Activated T-helper 17 cell treated with anti-CD3 and anti-CD28 coated beads, Interleukin-2, amount 50 U/mL, for 72 hours (primary cell): ENCODE measurements at regions not wholly inside any gene's neighbourhood (a gene's known extent, or its start where the extent isn't known, plus 50 kb on each side); places are given as distances from the start of the nearest gene placed in this dataset.

Experiments used
- ATAC-seq: fragments of 150-1000 bp; cut with Tn5 transposase; replicated peaks from 2 replicates; pipeline ENCODE4 v1.10.0; 2021; ENCODE audit warnings: mild to moderate bottlenecking, moderate library complexity
- H3K27ac Mint-ChIP-seq: one replicate; pipeline ENCODE4 v1.8.0; 2022; ENCODE audit warnings: mixed read lengths
- H3K27me3 Mint-ChIP-seq: one replicate; pipeline ENCODE4 v1.8.0; 2022; ENCODE audit warnings: mixed read lengths
- H3K36me3 Mint-ChIP-seq: one replicate; pipeline ENCODE4 v1.8.0; 2022; ENCODE audit warnings: low read depth, mild to moderate bottlenecking, mixed read lengths
- H3K4me1 Mint-ChIP-seq: one replicate; pipeline ENCODE4 v1.8.0; 2022; ENCODE audit warnings: mixed read lengths
- H3K4me3 Mint-ChIP-seq: one replicate; pipeline ENCODE4 v1.8.0; 2022; ENCODE audit warnings: mild to moderate bottlenecking, mixed read lengths
- H3K9me3 Mint-ChIP-seq: one replicate; pipeline ENCODE4 v1.8.0; 2022; ENCODE audit warnings: mixed read lengths

DNA sequence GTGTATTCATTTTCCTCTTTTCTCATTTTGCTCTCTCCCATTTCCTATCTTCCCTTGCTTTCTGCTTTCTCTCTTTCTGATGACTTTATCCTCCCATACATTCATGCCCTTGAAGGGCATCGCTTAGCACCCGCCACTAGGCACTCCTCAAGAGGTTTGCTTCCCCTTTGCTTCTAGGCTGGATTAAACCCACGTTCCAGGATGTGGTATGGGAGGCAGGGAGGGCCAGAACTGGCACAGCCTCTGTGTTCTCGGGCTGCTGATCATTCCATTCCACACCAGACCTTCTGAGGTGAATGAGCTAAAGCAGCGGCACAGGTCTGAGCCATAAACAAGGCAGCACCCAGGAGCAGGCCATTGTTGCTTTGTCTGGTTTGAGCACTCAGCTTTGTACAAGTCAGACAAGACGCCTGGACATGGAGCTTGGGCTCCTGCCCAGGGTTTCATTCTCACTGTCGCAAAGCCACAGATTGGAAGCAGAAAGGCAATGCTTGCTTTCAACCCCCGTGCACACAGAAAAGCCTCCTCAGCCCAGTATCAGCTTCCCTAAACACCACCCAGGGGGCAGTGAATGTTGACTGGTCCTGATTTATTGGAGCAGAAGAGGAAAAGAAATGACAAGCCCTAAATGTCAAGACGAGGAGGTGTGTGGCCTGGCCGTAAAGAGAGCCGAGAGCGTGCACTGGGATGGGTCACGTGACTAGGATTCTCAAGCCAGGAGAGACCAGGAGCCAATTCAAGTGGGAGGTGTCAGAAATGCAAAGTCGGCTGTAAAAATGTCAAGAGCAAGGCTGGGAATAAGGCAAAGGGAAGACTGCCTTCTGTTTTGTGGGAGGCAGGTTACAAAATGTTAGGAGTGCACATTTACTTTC is 218.0 kb upstream of the SERP2 start:
- Mint-ChIP-seq H3K36me3 (no peaks in the 10 kb centered on the region), H3K4me1 (no peaks in the 10 kb centered on the region)
- no peak for ATAC-seq

DNA sequence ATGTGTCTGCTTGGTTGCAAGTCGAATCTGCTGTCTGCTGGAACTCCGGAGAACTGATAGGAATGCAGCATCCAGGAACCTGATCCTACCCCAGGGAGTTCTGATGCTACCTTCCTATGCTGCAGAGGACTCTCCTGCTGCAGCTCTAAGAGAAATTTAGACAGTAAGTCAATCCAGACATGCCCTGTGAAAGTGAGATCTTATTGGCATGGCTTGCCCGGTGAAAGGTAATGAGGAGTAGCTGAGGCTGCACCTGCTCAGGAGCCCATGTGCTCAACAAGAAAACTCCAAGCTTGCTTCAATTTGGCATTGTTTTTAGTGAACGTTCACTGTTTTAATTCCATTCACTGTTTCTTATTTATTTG is 217.3 kb upstream of the SERP2 start:
- H3K4me3 Mint-ChIP-seq = no peak overlapping the region
- H3K27me3 Mint-ChIP-seq = peaks cover 6% of the 10 kb centered on the region
- H3K36me3 Mint-ChIP-seq = no peaks in the 10 kb centered on the region
- no peaks in the 10 kb centered on the region for H3K4me1 Mint-ChIP-seq
- H3K27ac Mint-ChIP-seq = no peak overlapping the region
- ATAC-seq = no peak
- peaks cover 6% of the 10 kb centered on the region for H3K9me3 Mint-ChIP-seq

More for the DNA sequence above, 218.0 kb upstream of the SERP2 start:
- Mint-ChIP-seq H3K4me3 (no peak overlapping the region), H3K27me3 (peaks cover 6% of the 10 kb centered on the region), H3K9me3 (peaks cover 6% of the 10 kb centered on the region), H3K27ac (no peak overlapping the region)

DNA sequence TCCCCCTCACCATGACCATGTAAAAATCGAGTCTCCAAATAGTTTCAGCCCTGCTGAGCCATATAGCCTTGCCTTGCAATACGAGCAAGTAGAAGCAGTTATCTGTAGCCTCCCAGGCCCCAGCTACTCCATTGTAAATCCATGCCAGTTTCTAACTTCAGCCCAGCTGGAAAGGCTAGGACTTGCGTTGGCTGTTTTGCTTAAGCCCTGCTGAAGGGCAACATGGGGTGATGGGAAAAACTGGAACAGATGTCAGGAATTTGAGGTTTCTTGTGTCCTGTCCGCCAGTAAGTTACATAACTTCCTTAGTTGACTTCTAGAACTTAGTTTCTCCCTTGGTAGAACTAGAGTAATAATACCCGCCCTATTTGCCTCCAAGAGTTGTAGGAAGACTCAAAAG is 216.0 kb upstream of the SERP2 start:
- no peak for ATAC-seq
- no peaks in the 10 kb centered on the region for H3K4me1 Mint-ChIP-seq
- H3K27ac Mint-ChIP-seq = no peak overlapping the region
- H3K27me3 Mint-ChIP-seq = peaks cover 6% of the 10 kb centered on the region
- no peak overlapping the region for H3K4me3 Mint-ChIP-seq
- no peaks in the 10 kb centered on the region for H3K36me3 Mint-ChIP-seq
- H3K9me3 Mint-ChIP-seq = peaks cover 6% of the 10 kb centered on the region

DNA sequence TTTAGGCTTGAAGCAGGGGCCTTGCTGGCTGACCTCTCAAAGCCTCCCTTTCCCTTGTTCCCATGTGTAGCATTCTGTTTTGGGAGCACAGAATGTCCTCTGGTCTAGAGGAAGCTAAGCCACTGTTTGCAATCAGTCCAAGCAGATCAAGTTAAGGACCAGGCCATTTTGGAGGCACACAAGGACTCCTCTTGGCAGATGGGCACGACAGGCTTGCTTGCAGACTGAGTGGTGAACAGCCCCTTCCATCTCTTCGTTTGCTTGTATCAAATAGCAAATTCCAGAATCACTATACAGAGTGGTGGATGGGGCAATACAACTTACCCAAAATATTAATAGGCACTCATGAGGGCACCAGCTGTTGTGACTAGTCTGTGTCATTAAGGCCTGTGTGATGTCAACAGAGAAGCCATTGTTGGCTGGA is 215.5 kb upstream of the SERP2 start:
- Mint-ChIP-seq H3K4me1 (no peaks in the 10 kb centered on the region), H3K4me3 (no peak overlapping the region)
- ATAC-seq = no peak

DNA sequence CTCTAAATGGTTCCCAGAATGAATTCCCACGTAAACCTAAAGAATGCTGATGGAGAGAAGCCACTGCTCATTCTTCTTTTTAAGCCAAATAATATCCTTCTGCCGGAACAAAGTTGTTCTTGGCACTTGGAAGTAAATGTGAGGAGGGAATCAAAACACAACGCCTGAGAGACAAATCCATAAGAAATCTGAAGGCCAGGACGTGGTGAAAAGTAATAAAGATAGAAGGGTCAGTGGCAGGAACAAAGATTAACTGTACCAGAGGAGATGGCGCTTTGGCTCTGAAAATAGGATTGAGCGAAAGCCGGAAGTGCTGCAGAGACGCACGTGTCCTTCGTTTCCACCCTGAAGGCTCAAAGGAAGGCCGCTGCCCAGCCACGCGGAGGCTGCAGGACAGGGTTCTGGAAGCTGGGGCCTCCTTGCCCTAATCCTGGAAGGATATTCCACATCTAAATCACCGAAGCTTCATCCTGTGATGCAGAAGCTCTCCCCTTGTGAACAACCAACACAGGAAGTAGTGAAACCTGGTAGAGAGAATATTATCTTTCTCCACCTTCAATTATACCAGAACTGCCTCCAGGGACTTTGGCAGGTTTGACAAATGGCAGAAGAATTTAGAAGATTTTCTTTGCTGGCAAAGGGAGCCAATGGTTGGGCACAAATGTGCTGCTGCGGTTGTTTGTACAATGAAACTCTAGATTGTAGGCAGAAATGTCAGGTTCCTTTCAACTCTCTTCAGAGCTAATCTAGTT is 214.6 kb upstream of the SERP2 start:
- Mint-ChIP-seq H3K4me3 (no peak overlapping the region), H3K4me1 (no peaks in the 10 kb centered on the region), H3K27ac (no peak overlapping the region), H3K9me3 (peaks cover 6% of the 10 kb centered on the region), H3K36me3 (no peaks in the 10 kb centered on the region), H3K27me3 (peaks cover 6% of the 10 kb centered on the region)
- ATAC-seq = no peak

More for the DNA sequence above, 215.5 kb upstream of the SERP2 start:
- H3K27me3 Mint-ChIP-seq = peaks cover 6% of the 10 kb centered on the region
- H3K9me3 Mint-ChIP-seq = peaks cover 6% of the 10 kb centered on the region
- no peaks in the 10 kb centered on the region for H3K36me3 Mint-ChIP-seq
- H3K27ac Mint-ChIP-seq = no peak overlapping the region

DNA sequence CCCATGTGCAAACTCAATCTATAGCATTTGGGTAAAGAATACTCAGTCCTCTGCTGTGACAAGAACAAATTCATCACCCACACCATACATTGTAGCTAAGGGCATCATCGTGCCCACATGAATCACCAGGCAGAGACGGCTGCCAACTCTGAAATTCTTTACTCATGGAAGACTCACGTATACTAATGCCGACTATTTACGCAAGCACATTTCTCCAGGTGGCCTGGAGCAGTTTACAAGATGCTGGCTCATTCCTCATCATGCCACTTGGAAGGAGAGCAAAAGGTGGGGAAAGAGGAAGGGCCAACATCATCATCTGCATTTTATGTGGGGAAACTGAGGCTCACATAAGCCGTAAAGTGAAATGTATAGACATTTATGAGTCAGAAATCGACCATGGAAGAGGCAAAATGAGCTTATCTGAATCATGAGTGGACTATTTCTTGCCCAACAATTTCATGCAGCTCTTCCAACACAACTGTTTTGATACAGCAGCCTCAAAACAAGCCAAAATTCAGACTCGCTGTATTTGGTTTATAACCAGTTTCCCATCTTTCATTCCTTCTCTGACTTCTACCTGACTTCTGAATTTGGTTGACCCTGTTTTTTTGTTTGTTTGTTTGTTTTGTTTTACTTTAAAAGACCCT is 213.9 kb upstream of the SERP2 start:
- Mint-ChIP-seq H3K27me3 (peaks cover 6% of the 10 kb centered on the region), H3K36me3 (no peaks in the 10 kb centered on the region)

DNA sequence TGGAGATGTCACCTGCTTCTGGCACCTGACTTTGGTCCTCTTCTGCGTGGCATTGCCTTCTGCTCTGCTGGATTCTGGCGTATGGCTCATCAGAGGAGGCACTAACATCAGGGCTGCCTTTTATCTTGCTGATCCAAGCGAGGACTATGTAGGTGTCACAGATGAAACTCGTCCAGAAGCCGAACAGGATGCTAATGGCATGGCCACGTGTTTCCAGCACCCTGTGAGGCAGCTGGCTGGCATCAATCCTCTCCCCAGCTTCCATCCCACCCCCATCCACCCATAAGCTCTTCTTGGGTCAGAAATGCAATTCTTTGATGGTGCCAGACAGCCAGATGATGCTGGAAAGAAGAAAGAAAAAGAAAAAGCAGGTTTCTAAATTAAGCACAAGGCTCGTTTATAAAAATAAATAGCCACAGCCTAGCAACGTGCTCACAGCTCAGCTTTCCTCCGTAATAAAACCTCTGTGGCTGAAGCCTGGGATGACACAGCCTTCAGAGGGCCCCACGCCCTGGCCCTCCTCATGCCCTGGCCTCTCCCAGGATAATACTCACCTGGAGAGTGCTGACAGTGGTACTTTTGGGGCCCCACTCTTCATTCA is 212.9 kb upstream of the SERP2 start:
- Mint-ChIP-seq H3K27ac (no peak overlapping the region), H3K36me3 (no peaks in the 10 kb centered on the region), H3K4me1 (no peaks in the 10 kb centered on the region), H3K9me3 (peaks cover 6% of the 10 kb centered on the region), H3K4me3 (no peak overlapping the region), H3K27me3 (peaks cover 6% of the 10 kb centered on the region)
- ATAC-seq = peak; percentile 26

More for the DNA sequence above, 213.9 kb upstream of the SERP2 start:
- Mint-ChIP-seq H3K4me3 (no peak overlapping the region), H3K4me1 (no peaks in the 10 kb centered on the region), H3K27ac (no peak overlapping the region), H3K9me3 (peaks cover 6% of the 10 kb centered on the region)
- ATAC-seq = no peak

DNA sequence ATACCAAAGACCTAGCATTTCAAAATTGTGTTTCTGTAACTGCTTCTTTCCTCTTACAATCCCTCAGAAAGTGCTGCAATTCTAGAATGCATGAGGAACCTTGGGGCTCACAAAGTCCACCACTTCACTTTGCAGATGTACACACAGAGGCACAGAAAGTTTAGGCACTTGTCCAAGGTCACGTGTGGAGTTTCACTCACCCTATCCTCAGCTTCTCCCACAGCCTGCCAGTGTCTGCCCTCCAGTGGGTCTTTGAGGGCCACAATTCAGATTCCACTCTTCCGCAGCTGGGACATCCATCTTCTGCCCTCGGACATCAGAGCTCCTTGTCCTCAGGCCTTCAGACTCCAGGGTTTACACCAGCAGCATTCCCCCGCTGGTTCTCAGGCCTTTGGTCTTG is 210.5 kb upstream of the SERP2 start:
- Mint-ChIP-seq H3K27ac (no peak overlapping the region), H3K36me3 (no peaks in the 10 kb centered on the region), H3K4me1 (no peaks in the 10 kb centered on the region), H3K4me3 (no peak overlapping the region), H3K27me3 (peaks cover 6% of the 10 kb centered on the region), H3K9me3 (peaks cover 6% of the 10 kb centered on the region)
- no peak for ATAC-seq

DNA sequence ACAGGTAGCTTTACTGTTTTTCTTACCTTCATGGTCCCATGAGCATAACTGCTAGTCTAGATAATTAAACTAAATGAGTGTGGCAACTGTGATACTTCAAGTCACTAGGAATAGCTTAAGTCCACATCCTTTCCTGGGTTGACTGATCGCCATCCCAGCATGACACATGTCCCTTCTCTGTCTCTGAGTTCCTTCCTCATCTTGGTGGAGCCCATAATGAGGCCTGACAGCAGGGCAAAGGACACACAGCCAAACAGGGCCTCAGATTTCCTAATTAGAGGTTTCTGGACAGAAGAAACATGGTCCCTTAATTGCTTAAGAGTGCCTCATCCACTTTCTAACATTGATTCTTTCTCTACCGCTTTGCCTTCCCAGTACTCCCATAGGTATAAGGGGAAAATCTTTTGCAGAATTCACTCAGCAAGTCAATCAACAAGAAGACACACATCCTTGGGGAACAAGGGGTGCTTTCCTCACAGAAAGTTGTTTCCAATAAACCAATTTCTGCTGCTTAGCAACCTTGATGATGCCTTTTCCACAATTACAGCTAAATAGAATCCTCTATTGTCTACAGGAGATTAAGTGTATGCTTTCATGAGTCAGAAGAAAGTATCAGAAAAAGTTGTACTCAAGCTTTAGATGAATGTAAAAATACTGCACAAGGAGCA is 208.3 kb upstream of the SERP2 start:
- ATAC-seq = no peak
- no peaks in the 10 kb centered on the region for H3K9me3 Mint-ChIP-seq
- no peak overlapping the region for H3K27ac Mint-ChIP-seq
- no peaks in the 10 kb centered on the region for H3K27me3 Mint-ChIP-seq
- H3K36me3 Mint-ChIP-seq = no peaks in the 10 kb centered on the region
- H3K4me1 Mint-ChIP-seq = no peaks in the 10 kb centered on the region
- H3K4me3 Mint-ChIP-seq = no peak overlapping the region

DNA sequence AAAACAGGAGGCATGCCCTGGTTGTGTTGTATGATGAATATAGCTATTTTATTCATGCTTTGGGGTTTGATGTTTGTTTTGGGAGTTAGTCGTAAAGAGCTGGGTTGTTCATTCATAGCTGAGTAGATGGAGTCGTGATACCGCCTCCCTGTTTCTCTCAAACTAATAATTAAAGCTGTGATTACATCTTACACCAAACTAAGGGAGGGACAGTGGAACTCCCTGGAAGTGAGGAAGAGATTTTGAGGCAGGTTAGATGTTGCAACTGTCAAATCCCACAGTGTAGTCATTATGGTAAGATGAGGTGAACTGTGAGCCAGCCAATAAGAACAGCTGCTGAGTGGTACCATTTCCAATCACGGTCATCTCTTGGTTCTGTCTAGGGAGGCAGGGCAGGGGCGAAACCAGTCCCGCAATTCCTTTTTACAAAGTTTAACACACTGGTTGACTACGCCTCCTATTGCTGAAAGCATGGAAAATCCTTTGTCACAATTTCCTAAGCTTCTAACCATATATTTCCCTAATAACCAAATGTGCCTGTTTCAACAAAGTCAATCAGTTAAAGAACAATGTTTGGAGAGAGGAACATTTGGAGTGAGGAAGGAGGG is 207.6 kb upstream of the SERP2 start:
- Mint-ChIP-seq H3K9me3 (no peaks in the 10 kb centered on the region), H3K4me1 (no peaks in the 10 kb centered on the region), H3K4me3 (no peak overlapping the region), H3K27me3 (no peaks in the 10 kb centered on the region), H3K27ac (no peak overlapping the region), H3K36me3 (no peaks in the 10 kb centered on the region)
- ATAC-seq = no peak

DNA sequence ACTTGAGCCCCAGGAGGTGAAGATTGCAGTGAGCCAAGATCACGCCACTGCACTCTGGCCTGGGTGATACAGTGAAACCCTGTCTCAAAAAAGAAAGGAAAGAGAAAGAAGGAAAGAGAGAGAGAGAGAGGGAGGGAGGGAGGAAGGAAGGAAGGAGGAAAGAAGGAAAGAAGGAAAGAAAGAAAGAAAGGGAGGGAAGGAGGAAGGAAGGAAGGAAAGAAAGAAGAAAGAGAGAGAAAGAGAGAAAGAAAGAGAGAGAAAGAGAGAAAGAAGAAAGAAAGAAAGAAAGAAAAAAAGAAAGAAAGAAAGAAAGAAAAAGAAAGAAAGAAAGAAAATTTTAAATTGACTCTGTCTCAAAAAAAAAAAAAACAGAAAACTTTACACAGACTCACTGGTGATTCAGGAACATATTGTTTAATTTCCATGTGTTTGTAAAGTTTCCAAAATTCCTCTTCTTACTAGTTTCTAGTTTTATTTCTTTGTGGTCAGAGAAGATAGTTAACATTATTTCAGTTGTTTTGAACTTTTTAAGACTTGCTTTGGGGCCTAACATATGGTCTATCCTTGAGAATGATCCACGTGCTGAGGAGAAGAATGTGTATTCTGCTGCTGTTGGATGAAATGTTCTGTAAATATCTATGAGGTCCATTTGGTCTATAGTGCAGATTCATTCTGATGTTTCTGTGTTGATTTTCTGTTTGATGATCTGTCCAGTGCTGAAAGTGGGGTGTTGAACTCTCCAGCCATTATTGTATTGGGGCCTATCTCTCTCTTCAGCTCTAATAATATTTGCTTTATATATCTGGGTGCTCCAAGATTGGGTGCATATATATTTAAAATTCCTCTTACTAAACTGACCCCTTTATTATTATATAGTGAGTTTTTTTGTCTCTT is 204.4 kb upstream of the SERP2 start:
- Mint-ChIP-seq H3K27ac (no peak overlapping the region), H3K27me3 (no peaks in the 10 kb centered on the region), H3K9me3 (peaks cover 4% of the 10 kb centered on the region), H3K4me3 (no peak overlapping the region), H3K4me1 (no peaks in the 10 kb centered on the region), H3K36me3 (no peaks in the 10 kb centered on the region)
- ATAC-seq = no peak

DNA sequence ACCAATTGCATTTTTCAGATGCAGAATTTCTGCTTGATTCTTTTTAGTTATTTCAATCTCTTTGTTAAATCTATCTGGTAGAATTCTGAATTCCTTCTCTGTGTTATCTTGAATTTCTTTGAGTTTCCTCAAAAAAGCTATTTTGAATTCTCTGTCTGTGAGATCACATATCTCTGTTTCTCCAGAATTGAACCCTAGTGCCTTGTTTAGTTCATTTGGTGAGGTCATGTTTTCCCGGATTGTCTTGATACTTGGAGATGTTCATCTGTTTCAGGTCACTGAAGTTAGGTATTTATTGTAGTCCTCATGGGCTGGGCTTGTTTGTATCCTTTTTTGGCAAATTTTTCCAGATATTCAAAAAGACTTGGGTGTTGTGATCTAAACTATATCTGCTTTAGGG is 202.9 kb upstream of the SERP2 start:
- Mint-ChIP-seq H3K4me3 (no peak overlapping the region), H3K27me3 (no peaks in the 10 kb centered on the region), H3K27ac (no peak overlapping the region), H3K9me3 (peaks cover 4% of the 10 kb centered on the region), H3K4me1 (no peaks in the 10 kb centered on the region), H3K36me3 (no peaks in the 10 kb centered on the region)
- ATAC-seq = no peak

DNA sequence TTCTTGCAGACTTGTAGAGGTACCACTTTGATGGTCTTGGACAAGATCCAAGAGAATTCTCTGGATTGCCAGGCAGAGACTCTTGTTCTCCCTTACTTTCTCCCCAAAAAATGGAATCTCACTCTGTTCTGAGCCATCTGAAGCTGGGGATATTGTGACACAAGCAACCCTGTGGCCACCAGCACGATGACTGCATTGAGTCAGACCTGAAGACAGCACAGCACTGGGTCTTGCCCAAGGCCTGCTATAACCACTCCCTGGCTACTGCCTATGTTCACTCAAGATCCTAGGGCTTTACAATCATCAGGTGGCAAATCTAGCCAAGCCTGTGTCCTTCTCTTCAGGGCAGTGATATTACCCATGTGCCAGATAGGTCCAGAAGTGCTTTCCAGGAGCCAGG is 202.5 kb upstream of the SERP2 start:
- Mint-ChIP-seq H3K27me3 (peaks cover 3% of the 10 kb centered on the region), H3K4me3 (no peak overlapping the region), H3K27ac (no peak overlapping the region), H3K36me3 (no peaks in the 10 kb centered on the region), H3K9me3 (peaks cover 4% of the 10 kb centered on the region), H3K4me1 (no peaks in the 10 kb centered on the region)
- ATAC-seq = no peak
